22Rv1 (cell line): ENCODE measurements at regions not wholly inside any gene's neighbourhood (a gene's known extent, or its start where the extent isn't known, plus 50 kb on each side); places are given as distances from the start of the nearest gene placed in this dataset.

Source experiments
- CTCF ChIP-seq: fragments of 450-650 bp; IDR thresholded peaks from 2 replicates; pipeline ENCODE4 v1.5.1; 2017; ENCODE audit warnings: mild to moderate bottlenecking
- ZFX ChIP-seq: fragments of 450-650 bp; IDR thresholded peaks from 2 replicates; pipeline ENCODE4 v1.6.1; 2017; ENCODE audit warnings: antibody characterized with exemption, borderline replicate concordance

- TF ChIP-seq CTCF, result no peak
- TF ChIP-seq ZFX, result no peak
These were observed 318.5 kb downstream of the EDEM1 start for GRCh38 chr3:5505997-5506396.
